ENCODE measurements at regions not wholly inside any gene's neighbourhood (a gene's known extent, or its start where the extent isn't known, plus 50 kb on each side); places are given as distances from the start of the nearest gene placed in this dataset.

- Histone ChIP-seq H3K27ac (no peak overlapping the region), H3K9me3 (no peaks in the 10 kb centered on the region), H3K27me3 (no peaks in the 10 kb centered on the region), H3K4me1 (no peaks in the 10 kb centered on the region), H3K4me3 (no peak overlapping the region), H3K36me3 (no peaks in the 10 kb centered on the region)
- intact Hi-C loops (cut with DNase I) = no loop called here
- no peak for ATAC-seq
- DNase-seq = no peak
- TF ChIP-seq POLR2A (IDR thresholded peaks at IDR 0.05) (no peak), CTCF (IDR thresholded peaks at IDR 0.05) (no peak)
- 67% methylated on average over 2 of the region's 2 CpGs for WGBS (ENCODE audit: insufficient coverage, low coverage, low lambda C conversion rate, missing lambda C conversion rate)
These were observed 226.8 kb downstream of the C6orf118 start for GRCh38 chr6:165082636-165083035.

- intact Hi-C loops (cut with DNase I) = no loop called here
- TF ChIP-seq CTCF (IDR thresholded peaks at IDR 0.05) (no peak), POLR2A (IDR thresholded peaks at IDR 0.05) (no peak)
- WGBS (ENCODE audit: insufficient coverage, low coverage, low lambda C conversion rate, missing lambda C conversion rate) = 51% methylated on average over 8 of the region's 9 CpGs
These were observed 227.4 kb downstream of the C6orf118 start for GRCh38 chr6:165081944-165082532.

GRCh38 chr6:165077876-165078275 lies 231.5 kb downstream of the C6orf118 start:
- intact Hi-C loops (cut with DNase I) = no loop called here
- Histone ChIP-seq H3K27ac (no peak overlapping the region), H3K36me3 (no peaks in the 10 kb centered on the region), H3K4me3 (no peak overlapping the region), H3K27me3 (no peaks in the 10 kb centered on the region), H3K9me3 (no peaks in the 10 kb centered on the region), H3K4me1 (no peaks in the 10 kb centered on the region)
- no peak for DNase-seq
- no peak for ATAC-seq
- TF ChIP-seq CTCF (IDR thresholded peaks at IDR 0.05) (no peak), POLR2A (IDR thresholded peaks at IDR 0.05) (no peak)
- WGBS (ENCODE audit: insufficient coverage, low coverage, low lambda C conversion rate, missing lambda C conversion rate) = 40% methylated on average over 1 of the region's 2 CpGs

More at GRCh38 chr6:165081944-165082532, 227.4 kb downstream of the C6orf118 start:
- Histone ChIP-seq H3K4me1 (no peaks in the 10 kb centered on the region), H3K27ac (no peak overlapping the region), H3K4me3 (no peak overlapping the region), H3K36me3 (no peaks in the 10 kb centered on the region), H3K9me3 (no peaks in the 10 kb centered on the region), H3K27me3 (no peaks in the 10 kb centered on the region)
- DNase-seq (no peak), ATAC-seq (no peak)

- H3K9me3 ChIP-seq = no peaks in the 10 kb centered on the region
- H3K27me3 ChIP-seq = no peaks in the 10 kb centered on the region
- H3K4me1 ChIP-seq = no peaks in the 10 kb centered on the region
- intact Hi-C loops (cut with DNase I) = no loop called here
- H3K27ac ChIP-seq = no peak overlapping the region
- no peak overlapping the region for H3K4me3 ChIP-seq
- no peak for TF ChIP-seq CTCF (IDR thresholded peaks at IDR 0.05)
- no peak for TF ChIP-seq POLR2A (IDR thresholded peaks at IDR 0.05)
- DNase-seq (no peak), ATAC-seq (no peak)
- WGBS (ENCODE audit: insufficient coverage, low coverage, low lambda C conversion rate, missing lambda C conversion rate) = 64% methylated on average over 3 of the region's 4 CpGs
- H3K36me3 ChIP-seq = no peaks in the 10 kb centered on the region
These were observed 237.5 kb downstream of the C6orf118 start for GRCh38 chr6:165071906-165072305.

DNA sequence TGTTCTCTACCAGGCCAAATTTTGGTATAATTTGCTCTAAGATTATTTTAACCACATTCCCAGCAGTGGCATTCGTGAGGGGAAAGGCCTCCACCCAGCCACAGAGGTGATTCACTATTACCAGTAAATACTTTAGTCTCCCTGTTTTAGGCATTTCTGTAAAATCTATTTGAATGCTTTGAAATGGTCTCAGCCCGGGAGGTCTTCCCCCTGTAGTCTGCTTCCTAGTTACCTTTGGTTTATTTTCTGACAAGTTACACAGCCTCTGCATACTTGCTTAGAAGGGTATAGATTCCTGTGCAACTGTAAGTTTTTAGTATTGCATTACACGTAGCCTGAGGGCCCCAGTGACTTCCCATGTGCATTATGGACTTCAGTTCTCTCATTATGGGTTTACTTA lies 248.7 kb downstream of the C6orf118 start:
- no peaks in the 10 kb centered on the region for H3K9me3 ChIP-seq
- intact Hi-C loops (cut with DNase I) = no loop called here
- no peaks in the 10 kb centered on the region for H3K36me3 ChIP-seq
- no peaks in the 10 kb centered on the region for H3K27me3 ChIP-seq
- H3K4me1 ChIP-seq = no peaks in the 10 kb centered on the region
- TF ChIP-seq POLR2A (IDR thresholded peaks at IDR 0.05) (no peak), CTCF (IDR thresholded peaks at IDR 0.05) (no peak)
- ATAC-seq (no peak), DNase-seq (no peak)
- WGBS (ENCODE audit: insufficient coverage, low coverage, low lambda C conversion rate, missing lambda C conversion rate) = 66% methylated on average over 3 of the region's 3 CpGs
- no peak overlapping the region for H3K4me3 ChIP-seq
- no peak overlapping the region for H3K27ac ChIP-seq
